ENCODE measurements at regions not wholly inside any gene's neighbourhood (a gene's known extent, or its start where the extent isn't known, plus 50 kb on each side); places are given as distances from the start of the nearest gene placed in this dataset.

DNA sequence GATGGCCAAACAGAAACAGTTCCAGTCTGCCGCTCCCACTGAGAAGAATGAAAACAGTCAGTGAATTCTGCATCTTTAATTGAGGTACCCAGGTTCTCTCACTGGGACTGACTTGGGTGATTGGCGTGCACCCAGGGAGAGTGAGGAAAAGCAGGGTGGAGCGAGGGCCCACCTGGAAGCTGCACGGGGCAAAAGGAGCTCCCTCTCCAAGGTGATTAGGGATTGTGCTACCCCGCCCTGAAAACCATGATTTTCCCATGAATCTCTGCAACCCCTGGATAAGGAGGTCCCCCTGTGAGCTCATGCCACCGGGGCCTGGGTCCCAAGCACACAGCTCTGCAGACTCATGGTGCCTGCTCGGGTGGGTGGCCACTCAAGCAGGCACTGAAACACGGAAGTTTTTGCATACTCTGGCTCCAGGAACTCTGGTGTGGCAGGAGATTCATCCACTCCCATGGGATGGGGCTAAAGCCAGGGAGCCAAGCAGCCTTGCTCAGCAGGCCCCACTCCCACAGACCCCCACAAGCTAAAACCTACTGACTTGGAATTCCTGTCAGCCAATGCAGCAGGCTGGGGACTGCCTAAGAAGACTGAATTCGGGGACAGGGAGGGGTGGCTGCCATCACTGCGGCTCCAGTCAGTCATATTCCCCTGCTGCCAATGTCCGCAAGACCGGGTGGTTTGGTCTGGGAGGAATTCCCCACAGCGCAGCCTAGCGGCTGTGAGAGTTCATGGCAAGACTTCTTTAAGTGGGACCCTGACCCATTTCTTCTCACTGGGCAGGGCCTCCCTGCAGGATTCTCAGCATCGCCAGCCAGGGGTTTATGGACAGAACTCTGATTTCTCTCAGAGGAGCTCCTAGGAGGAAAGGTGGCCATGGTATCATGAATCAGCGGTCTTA, 652.2 kb upstream of the RGMB start:
- Histone ChIP-seq H3K4me3 (no peak overlapping the region), H3K9me3 (peaks cover 0 to 4% (median 0%) of the 10 kb centered on the region in 11 donors), H3K27ac (no peak overlapping the region), H3K27me3 (no peaks in the 10 kb centered on the region), H3K36me3 (no peaks in the 10 kb centered on the region), H3K4me1 (no peaks in the 10 kb centered on the region)
- DNase-seq = no peak
- no peak for ATAC-seq
- 85 to 91% methylated on average over 16 of the region's 16 CpGs for WGBS, 2 donors
- TF ChIP-seq, protein P1, sequence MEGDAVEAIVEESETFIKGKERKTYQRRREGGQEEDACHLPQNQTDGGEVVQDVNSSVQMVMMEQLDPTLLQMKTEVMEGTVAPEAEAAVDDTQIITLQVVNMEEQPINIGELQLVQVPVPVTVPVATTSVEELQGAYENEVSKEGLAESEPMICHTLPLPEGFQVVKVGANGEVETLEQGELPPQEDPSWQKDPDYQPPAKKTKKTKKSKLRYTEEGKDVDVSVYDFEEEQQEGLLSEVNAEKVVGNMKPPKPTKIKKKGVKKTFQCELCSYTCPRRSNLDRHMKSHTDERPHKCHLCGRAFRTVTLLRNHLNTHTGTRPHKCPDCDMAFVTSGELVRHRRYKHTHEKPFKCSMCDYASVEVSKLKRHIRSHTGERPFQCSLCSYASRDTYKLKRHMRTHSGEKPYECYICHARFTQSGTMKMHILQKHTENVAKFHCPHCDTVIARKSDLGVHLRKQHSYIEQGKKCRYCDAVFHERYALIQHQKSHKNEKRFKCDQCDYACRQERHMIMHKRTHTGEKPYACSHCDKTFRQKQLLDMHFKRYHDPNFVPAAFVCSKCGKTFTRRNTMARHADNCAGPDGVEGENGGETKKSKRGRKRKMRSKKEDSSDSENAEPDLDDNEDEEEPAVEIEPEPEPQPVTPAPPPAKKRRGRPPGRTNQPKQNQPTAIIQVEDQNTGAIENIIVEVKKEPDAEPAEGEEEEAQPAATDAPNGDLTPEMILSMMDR (IDR thresholded peaks at IDR 0.05) = no peak
- intact Hi-C loops (cut with DNase I) = no loop called here

DNA sequence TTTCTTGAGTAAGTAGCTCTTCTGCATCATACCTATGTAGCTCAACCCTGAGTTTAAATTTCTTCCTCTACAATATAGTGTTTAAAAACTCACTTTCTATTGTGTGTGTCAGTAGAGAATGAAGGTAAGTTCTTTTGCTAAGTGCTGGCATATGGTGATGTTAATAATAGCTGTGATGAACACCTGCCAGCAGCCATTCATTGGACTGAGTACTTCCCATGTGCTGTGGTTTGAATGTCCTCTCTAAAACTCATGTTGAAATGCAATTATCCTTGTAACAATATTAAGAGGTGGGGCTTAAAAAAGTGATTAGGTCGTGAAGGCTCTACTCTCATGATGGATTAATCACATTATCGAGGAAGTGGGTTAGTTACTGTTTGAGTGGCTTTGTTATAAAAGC, 645.2 kb upstream of the RGMB start:
- no peak overlapping the region for H3K27ac ChIP-seq
- peaks cover 0 to 7% (median 0%) of the 10 kb centered on the region in 11 donors for H3K9me3 ChIP-seq
- ATAC-seq (no peak), DNase-seq (no peak)
- intact Hi-C loops (cut with DNase I) = no loop called here
- TF ChIP-seq, protein P1 (IDR thresholded peaks at IDR 0.05) = no peak
- 54 to 60% methylated on average over 2 of the region's 2 CpGs for WGBS, 2 donors
- H3K36me3 ChIP-seq = no peaks in the 10 kb centered on the region
- no peak overlapping the region for H3K4me3 ChIP-seq
- H3K27me3 ChIP-seq = no peaks in the 10 kb centered on the region
- no peaks in the 10 kb centered on the region for H3K4me1 ChIP-seq

DNA sequence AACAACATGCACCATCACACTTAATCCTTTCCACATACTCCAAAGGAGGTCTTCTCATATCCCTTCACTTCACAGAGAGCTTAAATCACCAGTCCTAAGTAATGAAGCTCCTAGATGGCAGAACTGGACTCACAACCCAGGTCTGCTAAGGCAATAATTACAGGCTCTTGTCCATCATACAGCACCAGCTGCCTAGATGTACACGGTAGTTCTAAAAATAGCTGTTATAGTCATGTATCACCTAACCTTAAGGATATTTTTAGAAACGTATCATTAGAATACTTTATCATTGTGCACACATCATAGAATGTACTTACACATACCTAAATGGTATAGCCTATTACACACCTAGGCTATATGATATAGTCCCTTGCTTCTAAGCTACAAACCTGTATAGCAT, 644.6 kb upstream of the RGMB start:
- no peaks in the 10 kb centered on the region for H3K27me3 ChIP-seq
- H3K4me3 ChIP-seq = no peak overlapping the region
- TF ChIP-seq, protein P1 (IDR thresholded peaks at IDR 0.05) = no peak
- ATAC-seq (no peak), DNase-seq (no peak)
- no peaks in the 10 kb centered on the region for H3K4me1 ChIP-seq
- 38 to 51% methylated on average over 2 of the region's 2 CpGs for WGBS, 2 donors
- intact Hi-C loops (cut with DNase I) = no loop called here
- no peak overlapping the region for H3K27ac ChIP-seq
- H3K36me3 ChIP-seq = no peaks in the 10 kb centered on the region
- peaks cover 0 to 7% (median 0%) of the 10 kb centered on the region in 11 donors for H3K9me3 ChIP-seq

DNA sequence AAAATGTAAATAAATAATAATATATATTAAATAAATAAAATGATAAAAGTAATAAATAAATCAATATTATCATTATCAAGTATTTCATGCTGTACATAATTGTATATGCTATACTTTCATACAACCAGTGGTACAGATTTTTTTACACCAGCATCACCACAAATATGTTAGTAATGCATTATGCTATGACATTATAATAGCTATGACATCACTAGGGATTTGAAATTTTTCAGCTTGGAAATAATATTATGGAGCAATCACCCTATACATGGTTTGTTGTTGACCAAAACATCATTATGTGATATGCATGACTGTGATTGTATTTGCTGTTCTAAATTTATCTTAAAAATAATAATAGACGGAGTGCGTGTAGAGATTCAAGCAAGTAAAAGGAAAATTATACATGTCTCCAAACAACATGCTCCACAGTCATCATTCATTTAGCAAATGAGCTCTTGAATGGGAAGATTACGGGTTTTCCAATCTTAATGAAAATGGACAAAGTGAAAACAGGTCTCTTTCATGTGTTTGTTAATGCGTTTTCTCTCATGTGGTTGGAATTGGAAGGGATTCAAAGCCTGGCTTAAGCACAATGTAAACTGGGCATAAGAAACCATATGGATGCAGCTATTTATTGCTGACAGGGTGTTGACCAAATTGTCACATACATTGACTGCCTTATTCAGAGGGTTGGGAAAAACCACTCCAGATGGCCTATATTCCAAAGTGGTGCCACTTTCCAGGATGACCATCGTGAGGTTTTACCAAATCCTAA, 643.0 kb upstream of the RGMB start:
- no peak for DNase-seq
- H3K4me1 ChIP-seq = no peaks in the 10 kb centered on the region
- TF ChIP-seq, protein P1 (IDR thresholded peaks at IDR 0.05) = no peak
- no peak for ATAC-seq
- no peak overlapping the region for H3K27ac ChIP-seq
- WGBS, 2 donors = 87 to 91% methylated on average over 5 of the region's 5 CpGs
- H3K4me3 ChIP-seq = no peak overlapping the region
- H3K36me3 ChIP-seq = no peaks in the 10 kb centered on the region
- intact Hi-C loops (cut with DNase I) = no loop called here
- peaks cover 0 to 8% (median 0%) of the 10 kb centered on the region in 11 donors for H3K9me3 ChIP-seq
- H3K27me3 ChIP-seq = no peaks in the 10 kb centered on the region
